HepG2 (cell line): ENCODE measurements at regions not wholly inside any gene's neighbourhood (a gene's known extent, or its start where the extent isn't known, plus 50 kb on each side); places are given as distances from the start of the nearest gene placed in this dataset.

Experiments used
- ATAC-seq: fragments of 200-7000 bp; cut with Tn5 transposase; 3 replicates; pipeline ENCODE4 v1.9.1; 2020; ENCODE audit warnings: mild to moderate bottlenecking, moderate library complexity
- BruUV-seq: library from RNA; stranded (reverse); fragments of 400-500 nt; replicated peaks from 2 replicates; lab custom pipeline; 2021; lab: Mats Ljungman, UMichigan
- CTCF ChIA-PET: fragments of 300-600 bp; formaldehyde crosslinking; extraction: SDS; loops from one replicate; lab custom pipeline; 2021; ENCODE audit warnings: low total read pairs, inconsistent platforms, low intra/inter-chr PET ratio; lab: Yijun Ruan, JAX
- POLR2A ChIA-PET: fragments of 350-600 bp; sonication (Branson Sonifier 250); formaldehyde crosslinking; loops from one replicate; lab custom pipeline; 2020; ENCODE audit warnings: antibody characterized with exemption, inconsistent platforms; lab: Yijun Ruan, JAX
- DNase-seq: peaks from one replicate; pipeline ENCODE4 v3.0.0-alpha.2; 2015; ENCODE audit warnings: low spot score
- FAIRE-seq: peaks from 3 replicates; lab custom pipeline; 2011; peaks lifted over from hg19 to GRCh38; lab: Jason Lieb, UNC
- H2AFZ ChIP-seq: one replicate; pipeline ENCODE4 v1.6.1; 2011; ENCODE audit warnings: low read length, inconsistent platforms
- H3K27ac ChIP-seq: fragments of 300-600 bp; 3 replicates; pipeline ENCODE4 v1.8.0; 2011; ENCODE audit warnings: mixed run types, mild to moderate bottlenecking, mixed read lengths, low read length, inconsistent platforms; ENCODE audit not compliant: insufficient read depth; ENCODE audit errors: extremely low read length
- H3K27me3 ChIP-seq, 2 experiments: fragments of 200-600 bp in 1 of 2; 2 replicates in 1 of 2; 3 replicates in 1 of 2; pipeline versions ENCODE4 v1.6.0 to v1.8.0; 2011; ENCODE audit warnings: low read length in 2 of 2, mild to moderate bottlenecking in 2 of 2, moderate library complexity in 2 of 2, inconsistent platforms in 1 of 2; ENCODE audit not compliant: insufficient read depth in 2 of 2, control insufficient read depth in 1 of 2
- H3K36me3 ChIP-seq, 2 experiments: fragments of 200-600 bp in 1 of 2; replicated peaks in 1 of 2; 2 replicates in 1 of 2; 3 replicates in 1 of 2; pipeline versions ENCODE4 v1.5.1 to v1.8.0; 2011; ENCODE audit warnings: low read length in 2 of 2, inconsistent platforms in 1 of 2; ENCODE audit not compliant: insufficient read depth in 2 of 2, control insufficient read depth in 1 of 2
- H3K4me1 ChIP-seq: 2 replicates; pipeline ENCODE4 v1.5.1; 2012; ENCODE audit warnings: low read length, inconsistent platforms; ENCODE audit not compliant: insufficient read depth
- H3K4me2 ChIP-seq: 2 replicates; pipeline ENCODE4 v1.6.0; 2011; ENCODE audit warnings: low read depth, low read length, inconsistent platforms
- H3K4me3 ChIP-seq, 3 experiments: fragments of 200-600 bp in 1 of 3; sonication (generic), shearing (Covaris generic) in 1 of 3; replicated peaks in 1 of 3; 2 replicates each; pipeline ENCODE4 v1.5.1; 2011 to 2016; ENCODE audit warnings: low read length in 3 of 3, inconsistent platforms in 2 of 3, low read depth in 2 of 3, mild to moderate bottlenecking in 2 of 3, control low read depth in 1 of 3, mixed read lengths in 1 of 3; ENCODE audit not compliant: insufficient read depth in 1 of 3
- H3K79me2 ChIP-seq: one replicate; pipeline ENCODE4 v1.6.1; 2011; ENCODE audit warnings: low read length, inconsistent platforms; ENCODE audit not compliant: insufficient read depth
- H3K9ac ChIP-seq: 2 replicates; pipeline ENCODE4 v1.6.0; 2011; ENCODE audit warnings: mild to moderate bottlenecking, low read depth, low read length, inconsistent platforms; ENCODE audit not compliant: insufficient read depth
- H3K9me3 ChIP-seq: 2 replicates; pipeline ENCODE4 v1.5.1; 2012; ENCODE audit warnings: mild to moderate bottlenecking, low read length
- H4K20me1 ChIP-seq: 2 replicates; pipeline ENCODE4 v1.6.0; 2011; ENCODE audit warnings: inconsistent platforms, mild to moderate bottlenecking, low read length, moderate library complexity; ENCODE audit not compliant: insufficient read depth
- CAMTA2 ChIP-seq: sonication (generic); formaldehyde crosslinking; IDR thresholded peaks from 2 replicates; pipeline ENCODE4 v1.4.0; 2020; ENCODE audit warnings: mild to moderate bottlenecking, missing genetic modification reagents, borderline replicate concordance
- MIER3 ChIP-seq: IDR thresholded peaks from 2 replicates; pipeline ENCODE4 v1.6.1; 2016; ENCODE audit warnings: missing compliant biosample characterization, borderline replicate concordance
- NCOA1 ChIP-seq: sonication (generic); formaldehyde crosslinking; IDR thresholded peaks from 2 replicates; pipeline ENCODE4 v1.9.0; 2021; ENCODE audit warnings: missing genetic modification reagents
- RNF2 ChIP-seq: fragments of 450-650 bp; conservative IDR thresholded peaks from 2 replicates; pipeline ENCODE4 v1.6.1; 2016; ENCODE audit warnings: low read depth
- SSRP1 ChIP-seq: IDR thresholded peaks from 2 replicates; pipeline ENCODE4 v1.6.1; 2016; ENCODE audit warnings: control low read depth
- TOPORS ChIP-seq: sonication (generic); formaldehyde crosslinking; IDR thresholded peaks from 2 replicates; pipeline ENCODE4 v1.8.0; 2023; ENCODE audit warnings: mild to moderate bottlenecking, missing genetic modification reagents
- ZNF225 ChIP-seq: sonication (generic); formaldehyde crosslinking; IDR thresholded peaks from 2 replicates; pipeline ENCODE4 v1.4.0; 2020; ENCODE audit warnings: mild to moderate bottlenecking, missing genetic modification reagents
- ZNF530 ChIP-seq: sonication (generic); formaldehyde crosslinking; IDR thresholded peaks from 2 replicates; pipeline ENCODE4 v1.5.0; 2020; ENCODE audit warnings: low read depth, mild to moderate bottlenecking, missing genetic modification reagents
- ZNF597 ChIP-seq: sonication (generic); formaldehyde crosslinking; IDR thresholded peaks from 2 replicates; pipeline ENCODE4 v1.5.0; 2020; ENCODE audit warnings: missing genetic modification reagents
- WGBS: methylation state at CpG from one replicate; pipeline ENCODE4 v1.1.6; 2017; ENCODE audit warnings: low lambda C conversion rate; 5-methylcytosine and 5-hydroxymethylcytosine counted together
- in situ Hi-C: cut with HindIII; loops from 2 replicates; pipeline ENCODE4 v1.10.0; 2017; ENCODE audit warnings: low pct_unique_long_range_greater_than_20kb; ENCODE audit not compliant: extremely low pct_ligation_motif_present
- intact Hi-C: fragments of 100-400 bp; cut with micrococcal nuclease; formaldehyde crosslinking; loops from one replicate; pipeline ENCODE4 v1.10.0; 2022; ENCODE audit not compliant: unreplicated experiment
- TF ChIP-seq, protein P1 (sequence below): sonication (generic); formaldehyde crosslinking; IDR thresholded peaks from 2 replicates; pipeline ENCODE4 v1.8.0; 2022; ENCODE audit warnings: missing genetic modification reagents, low read depth, mild to moderate bottlenecking, borderline replicate concordance

- TF ChIP-seq CAMTA2 (CRISPR knock-in tag) (no peak), NCOA1 (CRISPR knock-in tag) (no peak), ZNF597 (CRISPR knock-in tag) (no peak)
These were observed 165.3 kb downstream of the ERCC6L2 start (continued) for GRCh38 chr9:96040591-96041461.

DNA sequence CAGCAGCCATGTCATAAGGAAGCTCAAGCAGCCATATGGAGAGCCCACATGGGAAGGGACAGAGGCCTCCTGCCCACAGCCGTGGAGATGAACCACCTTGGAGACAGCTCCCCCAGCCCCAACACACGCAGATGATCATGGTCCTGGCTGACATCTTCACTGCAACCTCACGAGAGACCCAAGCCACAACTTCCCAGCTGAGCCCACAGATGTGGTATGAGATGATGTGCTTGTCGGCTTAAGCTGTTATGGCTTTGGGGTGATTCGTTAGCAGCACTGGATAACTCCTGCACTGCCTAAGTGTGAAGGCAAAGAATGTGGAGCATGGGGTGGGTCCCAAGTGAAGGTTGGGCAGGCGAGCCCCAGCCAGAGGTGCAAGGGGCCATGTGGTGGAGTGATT, 163.4 kb downstream of the ERCC6L2 start:
- intact Hi-C loops = no loop called here
- in situ Hi-C loops = no loop called here
- H3K4me1 ChIP-seq = peaks cover 15% of the 10 kb centered on the region
- H3K4me2 ChIP-seq = no peak overlapping the region
- ATAC-seq (no peak), FAIRE-seq (no peak), DNase-seq (no peak)
- WGBS = 52% methylated on average over 3 of the region's 6 CpGs
- no peaks in the 10 kb centered on the region; the same call in 1 of the 2 replicates for H3K9me3 ChIP-seq
- no peaks in the 10 kb centered on the region for H4K20me1 ChIP-seq
- ChIA-PET CTCF (no interaction called here), POLR2A (no interaction called here)
- H3K27me3 ChIP-seq = peaks cover 1 to 17% of the 10 kb centered on the region in 2 experiments; a peak in 2 of 5 replicates
- no peak overlapping the region for H3K9ac ChIP-seq
- BruUV-seq = no TSS peak
- no peaks in the 10 kb centered on the region for H3K36me3 ChIP-seq
- no peak overlapping the region for H3K4me3 ChIP-seq
- H3K27ac ChIP-seq = no peak overlapping the region
- no peaks in the 10 kb centered on the region for H3K79me2 ChIP-seq
- TF ChIP-seq TOPORS (CRISPR knock-in tag) (no peak), ZNF530 (CRISPR knock-in tag) (no peak), SSRP1 (CRISPR knock-in tag) (no peak), RNF2 (no peak), MIER3 (CRISPR knock-in tag) (no peak), ZNF225 (no peak)
- TF ChIP-seq, protein P1, sequence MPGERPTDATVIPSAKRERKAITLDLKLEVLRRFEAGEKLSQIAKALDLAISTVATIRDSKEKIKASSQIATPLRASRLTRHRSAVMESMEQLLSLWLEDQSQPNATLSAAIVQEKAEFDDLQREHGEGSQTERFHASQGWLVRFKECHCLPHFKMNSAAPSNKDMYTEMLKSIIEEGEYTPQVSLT = no peak
- TF ChIP-seq, all 625 proteins: peak for 0
- H2AFZ ChIP-seq = no peak overlapping the region
